GM21723 (cell line): ENCODE measurements at regions not wholly inside any gene's neighbourhood (a gene's known extent, or its start where the extent isn't known, plus 50 kb on each side); places are given as distances from the start of the nearest gene placed in this dataset.
A peak's percentile ranks its signal among the peaks of the same experiment; 100 is the strongest.
"Not testable (repeated sequence)": the region's sequence is repeated elsewhere in the genome, so short reads cannot be mapped to it uniquely, and the experiment has no call there.

Source experiments
- ATAC-seq: cut with Tn5 transposase; IDR thresholded peaks from one replicate; pipeline ENCODE4 v1.9.1; 2021; ENCODE audit warnings: mild to moderate bottlenecking, moderate library complexity; ENCODE audit not compliant: unreplicated experiment

DNA sequence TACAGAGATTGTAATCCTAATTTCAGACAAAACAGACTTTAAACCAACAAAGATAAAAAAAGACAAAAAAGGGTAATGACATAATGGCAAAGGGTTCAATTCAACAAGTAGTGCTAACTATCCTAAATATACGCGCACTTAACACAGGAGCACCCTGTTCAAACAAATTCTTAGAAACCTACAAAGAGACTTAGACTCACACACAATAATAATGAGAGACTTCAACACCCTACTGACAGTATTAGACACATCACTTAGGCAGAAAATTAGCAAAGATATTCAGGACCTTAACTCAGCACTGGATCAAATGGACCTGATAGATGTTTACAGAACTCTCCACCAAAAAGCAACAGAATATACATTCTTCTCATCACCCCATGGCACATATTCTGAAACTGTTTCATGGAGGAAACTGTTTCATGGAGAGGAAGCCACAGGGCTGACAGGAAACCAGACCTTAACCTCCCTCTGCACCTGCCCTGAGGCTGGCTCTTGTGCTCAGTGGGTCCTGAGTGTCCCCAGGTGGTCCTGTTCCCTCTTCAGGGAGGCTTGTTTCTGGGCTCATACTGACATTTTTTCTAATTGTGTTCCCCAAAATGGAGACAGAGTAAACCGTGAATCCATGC, 54.7 kb downstream of the OR4M2 start:
- ATAC-seq = peak; percentile 77

DNA sequence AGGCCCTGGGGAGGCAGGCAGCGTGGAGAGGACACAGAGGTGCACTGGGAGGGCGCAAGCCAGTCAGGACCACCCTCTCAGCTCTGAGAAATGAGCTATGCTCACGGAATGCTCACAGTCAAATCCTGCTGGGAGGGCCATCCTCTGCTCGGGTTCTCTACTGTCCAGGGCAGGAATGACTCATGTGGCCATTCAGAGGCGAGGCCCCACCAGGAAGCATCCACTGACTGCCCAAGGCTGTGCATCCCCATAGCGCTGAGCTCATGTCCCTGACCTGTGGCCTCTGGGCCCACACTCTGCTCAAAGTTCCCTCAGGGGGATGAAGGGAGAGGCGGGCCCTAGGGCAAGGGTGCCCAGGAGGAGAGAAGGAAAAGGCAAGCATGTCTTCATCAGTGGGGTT, 57.2 kb downstream of the OR4M2 start:
- ATAC-seq = not testable (repeated sequence)

DNA sequence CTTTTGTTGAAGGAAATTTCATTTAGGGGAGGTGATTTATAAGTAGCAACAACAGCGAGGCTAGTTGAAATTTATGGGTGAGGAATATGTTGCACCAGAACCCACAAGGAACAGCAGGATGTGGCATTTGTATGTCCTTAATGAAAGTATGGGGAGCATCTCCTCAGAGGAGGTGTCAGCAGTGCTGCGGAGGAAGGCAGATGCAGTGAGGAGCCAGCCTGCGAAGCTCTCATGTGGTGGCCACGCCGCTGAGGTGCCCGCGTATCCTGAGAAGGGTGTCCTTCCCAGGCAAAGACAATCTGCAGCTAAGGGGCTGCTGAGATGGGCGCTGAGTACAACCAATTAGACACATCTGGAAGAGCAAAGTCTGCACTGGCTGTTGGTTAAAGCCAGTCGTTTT, 60.8 kb downstream of the OR4M2 start:
- not testable (repeated sequence) for ATAC-seq

DNA sequence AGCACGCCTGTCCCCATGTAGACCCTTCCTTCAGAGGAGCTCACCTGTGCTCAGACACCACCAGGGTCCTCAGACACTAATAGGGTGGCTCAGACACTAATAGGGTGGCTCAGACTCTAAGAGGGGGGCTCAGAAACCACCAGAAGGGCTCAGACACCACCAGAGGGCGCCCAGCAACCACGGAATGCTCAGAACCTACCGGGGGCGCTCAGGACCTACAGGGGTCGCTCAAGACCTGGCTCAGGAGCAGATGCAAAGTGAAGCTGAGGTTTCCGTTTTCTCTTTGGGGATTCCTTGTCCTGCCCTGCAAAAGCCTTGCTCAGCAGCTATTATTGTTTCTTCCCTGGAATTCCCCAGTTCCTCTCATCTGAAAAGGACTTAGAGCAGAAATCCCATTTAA, 67.8 kb downstream of the OR4M2 start:
- peak; percentile 99 for ATAC-seq

DNA sequence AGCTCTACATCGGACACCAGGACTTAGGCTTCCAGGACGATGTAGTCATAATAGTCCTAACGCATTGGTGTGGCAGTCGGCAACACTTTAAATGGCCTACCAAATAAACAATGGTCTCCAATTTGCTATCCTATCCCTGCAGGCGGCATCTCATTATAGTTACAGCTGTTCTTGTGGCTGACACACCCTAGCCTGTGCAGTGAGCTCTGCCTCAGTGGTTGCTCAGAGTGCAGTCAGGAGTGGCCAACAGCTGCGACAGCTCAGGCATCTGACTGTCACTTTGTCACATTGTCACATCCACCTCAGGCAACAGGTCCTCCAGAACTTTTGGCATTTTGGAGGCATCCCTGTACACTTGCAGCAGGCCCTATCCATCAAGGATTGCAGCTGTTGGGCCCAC, 77.9 kb downstream of the OR4M2 start:
- ATAC-seq = not testable (repeated sequence)

DNA sequence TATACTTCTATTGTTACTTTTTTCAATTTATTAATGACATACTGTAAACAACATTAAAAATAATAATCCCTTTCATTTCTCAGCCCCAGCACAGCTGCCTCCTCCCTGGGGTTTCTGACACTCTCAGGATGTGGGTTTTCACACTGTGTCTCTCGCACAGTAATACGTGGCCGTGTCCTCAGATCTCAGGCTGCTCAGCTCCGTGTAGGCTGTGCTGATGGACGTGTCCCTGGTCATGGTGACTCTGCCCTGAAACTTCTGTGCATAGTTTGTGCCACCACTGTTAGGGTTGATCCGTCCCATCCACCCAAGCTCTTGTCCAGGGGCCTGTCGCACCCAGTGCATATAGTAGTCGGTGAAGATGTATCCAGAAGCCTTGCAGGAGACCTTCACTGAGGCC, 80.0 kb downstream of the OR4M2 start:
- ATAC-seq = peak; percentile 42

DNA sequence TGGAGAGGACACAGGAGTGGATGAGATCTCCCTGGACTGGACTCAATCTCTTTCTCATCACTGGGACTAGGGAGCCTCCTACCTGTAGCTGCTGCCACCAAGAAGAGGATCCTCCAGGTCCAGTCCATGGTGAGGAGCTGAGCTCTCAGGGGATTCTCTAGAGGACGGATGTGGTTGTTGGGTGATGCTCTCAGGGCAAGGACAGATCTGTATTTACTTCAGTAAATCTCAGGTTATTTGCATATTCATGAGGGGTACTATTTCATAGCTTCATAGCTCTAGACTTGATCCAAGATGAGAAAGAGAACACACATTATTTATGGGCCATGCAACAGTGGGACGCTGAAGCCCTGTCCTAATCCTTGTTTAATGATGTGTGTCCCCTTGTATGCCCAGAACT, 80.4 kb downstream of the OR4M2 start:
- peak; percentile 74 for ATAC-seq

DNA sequence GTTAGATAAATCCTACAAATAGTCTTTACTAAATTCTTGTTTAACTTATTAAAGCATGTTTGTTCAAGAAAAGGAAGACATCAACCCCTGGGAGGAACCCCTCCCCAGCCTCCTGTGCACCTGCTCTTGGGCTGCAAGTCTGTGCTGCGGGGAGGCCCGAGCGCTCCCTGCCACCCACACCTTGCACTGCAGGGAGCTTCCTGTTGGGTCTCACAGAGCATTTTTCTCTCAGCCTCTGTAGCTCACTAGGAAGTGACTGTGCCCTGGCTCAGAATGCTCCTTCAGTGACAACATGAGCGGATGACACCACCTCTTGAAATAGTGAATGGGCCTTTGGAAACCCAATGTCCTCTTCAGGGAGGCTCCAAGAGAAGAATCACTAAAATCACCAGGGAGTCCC, 81.1 kb downstream of the OR4M2 start:
- peak; percentile 80 for ATAC-seq

DNA sequence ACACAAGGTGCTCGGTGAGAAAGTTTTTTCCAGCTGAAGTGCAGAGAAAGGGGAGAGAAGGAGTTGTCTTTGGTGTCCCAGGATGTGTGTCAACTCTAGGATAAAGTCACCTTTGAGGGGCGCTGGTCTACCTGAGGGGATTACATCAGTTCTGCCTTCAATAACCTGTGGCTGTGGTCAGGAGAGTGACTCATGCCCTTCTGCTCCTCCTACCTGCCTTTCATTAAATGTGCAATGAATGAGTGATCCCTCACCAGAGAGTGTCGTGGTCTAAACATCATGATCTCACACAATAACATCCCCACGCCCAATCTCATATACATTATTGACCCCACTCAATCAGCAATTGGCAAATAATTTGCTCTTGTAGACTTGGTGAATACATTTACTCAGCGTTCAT, 83.4 kb downstream of the OR4M2 start:
- ATAC-seq = not testable (repeated sequence)

DNA sequence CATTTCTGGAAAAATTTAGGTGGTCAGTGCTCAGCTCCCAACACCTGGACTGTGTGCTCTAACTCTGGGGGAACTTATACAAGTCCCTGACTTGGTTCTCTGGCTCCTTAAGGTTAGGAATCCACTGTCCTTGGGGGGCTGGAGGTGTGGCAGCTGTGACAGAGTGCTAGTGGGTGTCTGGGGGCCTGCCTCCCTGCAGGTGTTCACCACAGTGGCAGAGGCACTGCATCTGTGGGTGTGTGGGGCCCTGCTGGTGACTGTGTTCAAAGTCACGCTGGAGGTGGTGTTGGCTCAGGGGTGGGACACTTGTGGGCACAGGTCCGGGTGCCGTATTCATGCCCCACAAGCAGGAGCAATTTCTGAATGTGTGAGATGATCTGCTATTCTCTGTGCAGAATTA, 87.2 kb downstream of the OR4M2 start:
- ATAC-seq = not testable (repeated sequence)

DNA sequence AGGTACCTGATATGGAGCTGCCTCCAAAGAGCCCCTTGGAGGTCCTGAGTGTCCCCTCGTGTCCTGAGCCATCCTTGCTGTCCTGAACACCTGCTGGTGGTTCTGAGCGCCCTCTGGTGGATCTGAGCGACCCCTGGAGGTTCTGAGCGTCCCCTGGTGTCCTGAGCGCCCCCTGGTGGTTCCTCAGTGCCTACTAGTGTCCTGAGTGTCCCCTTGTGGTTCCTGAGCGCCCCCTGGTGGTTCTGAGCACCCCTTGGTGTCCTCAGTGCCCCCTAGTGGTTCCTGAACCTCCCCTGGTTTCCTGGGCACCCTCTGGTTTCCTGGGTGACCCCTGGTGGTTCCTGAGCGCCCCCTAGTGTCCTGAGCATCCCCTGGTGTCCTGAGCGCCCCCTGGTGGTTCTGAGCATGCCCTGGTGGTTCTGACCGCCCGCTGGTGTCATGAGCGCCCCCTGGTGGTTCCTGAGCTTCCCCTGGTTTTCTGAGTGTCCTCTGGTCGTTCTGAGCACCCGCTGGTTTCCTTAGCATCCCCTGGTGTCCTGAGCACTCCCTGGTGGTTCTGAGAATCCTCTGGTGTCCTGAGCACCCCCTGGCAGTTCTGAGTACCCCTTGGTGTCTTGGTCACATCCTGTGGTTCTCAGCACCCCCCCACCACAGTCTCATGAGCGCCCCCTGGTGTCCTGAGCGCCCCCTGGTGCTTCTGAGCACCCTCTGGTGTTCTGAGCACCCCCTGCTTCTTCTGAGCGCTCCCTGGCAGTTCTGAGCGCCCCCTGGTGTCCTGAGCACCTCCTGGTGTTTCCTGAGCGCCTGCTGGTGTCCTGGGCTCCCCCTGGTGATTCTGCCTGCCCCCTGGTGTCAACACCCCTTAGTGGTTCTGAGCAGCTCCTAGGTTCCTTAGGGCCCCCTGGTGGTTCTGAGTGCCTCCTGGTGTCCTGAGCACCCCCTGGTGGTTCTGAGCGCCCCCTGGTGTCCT, 93.0 kb downstream of the OR4M2 start:
- ATAC-seq = peak; percentile 72

DNA sequence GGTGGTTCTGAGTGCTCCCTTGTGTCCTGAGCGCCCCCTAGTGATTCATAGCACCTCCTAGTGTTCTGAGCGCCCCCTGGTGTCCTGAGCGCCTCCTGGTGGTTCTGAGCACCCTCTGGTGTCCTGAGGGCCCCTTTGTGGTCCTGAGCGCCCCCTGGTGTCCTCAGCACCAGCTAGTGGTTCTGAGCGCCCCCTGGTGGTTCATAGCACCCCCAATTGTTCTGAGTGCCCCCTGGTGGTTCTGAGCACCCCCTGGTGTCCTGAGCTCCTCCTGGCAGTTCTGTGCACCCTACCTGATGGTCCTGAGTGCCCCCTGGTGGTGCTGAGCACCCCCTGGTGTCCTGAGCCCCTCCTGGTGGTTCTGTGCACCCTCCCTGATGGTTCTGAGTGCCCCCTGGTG, 93.8 kb downstream of the OR4M2 start:
- ATAC-seq = peak; percentile 65

DNA sequence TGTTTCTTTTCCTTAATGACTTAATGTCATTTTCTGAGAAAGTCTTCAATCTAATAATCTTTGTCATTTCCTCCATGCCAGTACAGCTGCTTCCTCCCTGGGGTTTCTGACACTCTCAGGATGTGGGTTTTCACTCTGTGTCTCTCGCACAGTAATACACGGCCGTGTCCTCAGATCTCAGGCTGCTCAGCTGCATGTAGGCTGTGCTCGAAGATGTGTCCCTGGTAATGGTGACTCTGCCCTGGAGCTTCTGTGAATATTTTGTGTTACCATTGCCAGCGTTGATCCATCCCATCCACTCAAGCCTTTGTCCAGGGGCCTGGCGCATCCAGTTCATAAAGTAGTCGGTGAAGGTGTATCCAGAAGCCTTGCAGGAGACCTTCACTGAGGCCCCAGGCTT, 97.6 kb downstream of the OR4M2 start:
- not testable (repeated sequence) for ATAC-seq

DNA sequence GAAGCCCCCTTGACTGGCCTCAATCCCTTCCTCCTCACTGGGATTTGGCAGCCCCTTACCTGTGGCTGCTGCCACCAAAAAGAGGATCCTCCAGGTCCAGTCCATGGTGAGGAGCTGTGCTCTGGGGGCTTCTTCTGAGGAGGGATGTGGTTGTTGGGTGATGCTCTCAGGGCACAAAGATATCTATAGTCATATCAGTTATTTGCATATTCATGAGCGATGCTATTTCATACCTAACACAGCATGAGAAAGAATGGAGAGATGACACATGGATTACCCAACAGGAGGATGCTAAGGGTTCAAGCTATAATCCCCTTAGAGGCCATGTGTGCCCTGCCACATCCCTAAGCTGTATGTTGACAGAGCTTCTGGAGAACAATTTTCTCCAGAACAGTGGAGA, 98.1 kb downstream of the OR4M2 start:
- not testable (repeated sequence) for ATAC-seq

DNA sequence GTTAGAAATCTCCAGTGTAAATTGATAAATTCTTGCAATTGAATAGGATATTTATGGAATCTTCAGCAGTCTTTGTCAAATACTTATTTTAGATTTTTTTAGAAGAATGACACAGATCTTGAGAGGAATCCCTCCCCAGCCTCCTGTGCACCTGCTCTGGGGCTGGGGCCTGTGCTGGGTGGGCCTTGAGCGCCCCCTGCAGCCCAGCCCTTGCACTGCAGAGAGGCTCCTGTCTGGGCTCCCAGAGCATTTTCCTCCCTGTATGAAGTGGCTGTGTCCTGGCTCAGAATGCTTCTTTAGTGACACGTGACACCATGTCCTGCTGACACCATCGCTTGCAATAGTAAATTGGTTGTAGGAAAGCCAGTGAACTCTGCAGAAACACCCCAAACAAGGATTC, 98.7 kb downstream of the OR4M2 start:
- not testable (repeated sequence) for ATAC-seq

DNA sequence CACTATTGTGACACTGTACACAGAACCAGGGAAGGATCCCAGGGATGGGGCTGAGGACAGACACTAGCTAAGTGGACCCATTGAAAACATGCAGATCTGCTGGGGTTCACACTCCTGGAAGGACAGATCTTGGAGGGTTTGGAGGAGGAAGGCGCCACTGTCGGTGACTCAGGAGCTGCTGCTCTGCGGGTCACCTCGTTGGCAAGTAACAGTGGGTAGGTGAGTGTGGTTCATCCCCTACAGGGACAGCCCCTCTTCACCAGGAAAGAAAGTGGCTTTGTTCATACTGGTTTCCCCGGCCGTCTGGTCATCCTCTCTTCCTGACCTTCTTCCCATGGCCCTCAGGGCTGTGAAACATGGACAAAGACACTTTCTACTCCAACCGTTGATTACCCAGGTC, 100.3 kb downstream of the OR4M2 start:
- not testable (repeated sequence) for ATAC-seq

DNA sequence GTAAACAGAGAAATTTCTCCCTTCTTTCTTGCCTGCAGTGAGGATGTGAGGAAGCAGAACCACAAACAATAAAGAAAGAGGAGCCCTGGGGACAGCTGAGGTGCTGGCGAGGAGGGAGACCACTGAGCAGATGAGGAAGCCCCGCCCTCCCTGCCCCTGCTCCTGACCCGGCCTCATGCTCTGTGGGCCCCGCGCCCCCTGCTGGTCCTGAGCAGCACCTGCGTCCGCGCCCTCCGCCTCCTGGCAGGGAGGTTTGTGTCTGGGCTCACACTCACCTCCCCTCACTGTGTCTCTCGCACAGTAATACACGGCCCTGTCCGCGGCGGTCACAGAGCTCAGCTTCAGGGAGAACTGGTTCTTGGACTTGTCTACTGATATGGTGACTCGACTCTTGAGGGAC, 104.4 kb downstream of the OR4M2 start:
- ATAC-seq = peak; percentile 81

DNA sequence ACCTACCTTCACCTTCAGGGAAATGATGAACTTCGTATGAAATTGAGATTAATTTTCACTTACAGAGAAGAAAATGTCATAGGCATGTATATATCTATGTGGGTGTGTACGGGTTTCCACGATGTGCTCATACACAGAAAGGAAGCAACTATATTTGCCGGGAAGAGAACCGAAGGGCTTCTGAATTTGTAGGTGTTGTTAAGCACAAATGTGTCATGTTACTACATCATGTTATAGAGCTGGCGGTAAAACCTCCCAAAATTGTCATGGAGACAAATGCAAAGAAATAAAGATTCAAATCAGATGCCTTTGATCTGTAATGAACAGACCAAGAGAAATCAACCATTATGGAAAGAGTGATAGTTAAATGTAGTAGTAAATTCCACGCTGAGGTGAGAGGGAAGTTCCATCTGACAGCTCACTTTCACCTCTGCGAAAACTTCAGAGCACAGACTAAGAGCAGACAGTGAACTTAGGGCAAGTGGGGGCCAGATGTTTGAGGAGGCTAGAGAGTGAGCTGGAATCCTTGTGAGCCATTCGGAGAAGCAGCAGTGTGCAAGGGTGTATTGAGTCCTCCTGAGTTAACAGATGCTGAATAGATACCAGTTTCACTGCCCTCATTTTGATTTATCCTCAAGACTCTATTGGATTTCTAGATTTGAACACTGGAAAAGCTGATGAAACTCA, 106.7 kb downstream of the OR4M2 start:
- ATAC-seq = not testable (repeated sequence)

DNA sequence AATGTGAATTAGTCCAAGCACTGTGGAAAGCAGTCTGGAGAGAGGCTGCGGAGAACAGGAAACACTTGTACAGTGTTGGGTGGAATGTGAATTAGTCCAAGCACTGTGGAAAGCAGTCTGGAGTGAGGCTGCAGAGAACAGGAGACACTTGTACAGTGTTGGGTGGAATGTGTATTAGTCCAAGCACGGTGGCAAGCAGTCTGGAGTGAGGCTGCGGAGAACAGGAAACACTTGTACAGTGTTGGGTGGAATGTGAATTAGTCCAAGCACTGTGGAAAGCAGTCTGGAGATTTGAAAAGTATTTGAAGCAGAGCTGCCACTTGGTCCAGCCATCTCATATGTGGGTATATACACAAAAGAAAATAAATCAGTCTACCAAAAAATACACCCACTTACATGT, 111.5 kb downstream of the OR4M2 start:
- not testable (repeated sequence) for ATAC-seq

DNA sequence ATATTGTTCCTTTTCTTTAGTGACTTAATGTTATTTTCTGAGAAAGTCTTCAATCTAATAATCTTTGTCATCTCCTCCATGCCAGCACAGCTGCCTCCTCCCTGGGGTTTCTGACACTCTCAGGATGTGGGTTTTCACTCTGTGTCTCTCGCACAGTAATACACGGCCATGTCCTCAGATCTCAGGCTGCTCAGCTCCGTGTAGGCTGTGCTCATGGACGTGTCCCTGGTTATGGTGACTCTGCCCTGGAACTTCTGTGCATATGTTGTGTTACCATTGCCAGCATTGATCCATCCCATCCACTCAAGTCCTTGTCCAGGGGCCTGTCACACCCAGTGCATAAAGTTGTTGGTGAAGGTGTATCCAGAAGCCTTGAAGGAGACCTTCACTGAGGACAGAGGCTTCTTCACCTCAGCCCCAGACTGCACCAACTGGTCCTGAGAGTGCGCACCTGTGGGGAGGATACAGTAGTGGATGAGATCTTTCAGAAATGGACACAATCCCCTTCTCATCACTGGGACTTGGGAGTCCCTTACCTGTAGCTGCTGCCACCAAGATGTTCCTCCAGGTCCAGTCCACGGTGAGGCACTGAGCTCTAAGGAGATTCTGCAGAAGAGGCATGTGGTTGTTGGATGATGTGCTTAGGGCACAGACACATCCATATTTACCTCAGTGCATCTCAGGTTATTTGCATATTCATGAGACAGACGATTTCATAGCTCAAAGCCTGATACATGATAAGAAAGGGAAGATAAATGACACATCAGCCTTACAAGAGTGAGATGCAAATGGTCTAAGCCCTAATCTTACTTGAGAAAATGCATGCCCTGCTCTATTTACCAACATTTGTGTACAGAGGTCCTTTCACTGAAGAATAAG, 114.7 kb downstream of the OR4M2 start:
- ATAC-seq = not testable (repeated sequence)

DNA sequence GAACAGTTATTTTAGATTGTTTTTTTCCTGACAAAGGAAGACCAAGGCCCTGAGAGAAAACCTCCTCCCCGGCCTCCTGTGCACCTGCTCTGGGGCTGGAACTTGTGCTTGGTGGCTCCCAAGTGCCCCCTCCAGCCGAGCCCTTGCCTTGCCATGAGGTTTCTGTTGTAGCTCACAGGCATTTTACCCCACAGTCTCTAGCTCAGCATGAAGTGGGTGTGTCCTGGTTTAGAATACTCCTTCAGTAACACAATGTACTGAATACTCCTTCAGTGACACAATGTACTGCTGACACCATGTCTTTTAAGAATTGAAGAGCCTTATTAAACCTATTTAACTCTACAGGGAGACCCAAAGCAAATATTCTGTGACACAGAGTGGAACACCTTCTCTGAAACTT, 116.1 kb downstream of the OR4M2 start:
- ATAC-seq = not testable (repeated sequence)
